K562 (cell line): ENCODE measurements at regions not wholly inside any gene's neighbourhood (a gene's known extent, or its start where the extent isn't known, plus 50 kb on each side); places are given as distances from the start of the nearest gene placed in this dataset.

Experiments used
- FOXJ3 ChIP-seq: sonication (generic); formaldehyde crosslinking; IDR thresholded peaks from 2 replicates; pipeline ENCODE4 v1.4.0; 2020; ENCODE audit warnings: mild to moderate bottlenecking, missing genetic modification reagents
- HOXB6 ChIP-seq: fragments of 250-450 bp; sonication (Bioruptor Pico); IDR thresholded peaks from 2 replicates; pipeline ENCODE4 v1.5.1; 2022; ENCODE audit warnings: mild to moderate bottlenecking, borderline replicate concordance
- NBN ChIP-seq: fragments of 450-650 bp; IDR thresholded peaks from 2 replicates; pipeline ENCODE4 v1.6.1; 2016; ENCODE audit warnings: low read depth, mild to moderate bottlenecking
- POLR2H ChIP-seq: IDR thresholded peaks from 2 replicates; pipeline ENCODE4 v1.6.1; 2016; ENCODE audit warnings: missing genetic modification characterization, low read depth, mild to moderate bottlenecking, control low read depth, missing compliant biosample characterization, moderate library complexity
- RNF2 ChIP-seq: sonication (generic); IDR thresholded peaks from 2 replicates; pipeline ENCODE4 v1.6.1; 2016
- ZNF3 ChIP-seq: fragments of 250-450 bp; sonication (Bioruptor Pico); IDR thresholded peaks from 2 replicates; pipeline ENCODE4 v1.5.0; 2021; ENCODE audit warnings: mild to moderate bottlenecking, moderate library complexity
- TF ChIP-seq, protein P1 (sequence below): fragments of 450-650 bp; IDR thresholded peaks from 2 replicates; pipeline ENCODE4 v1.6.1; 2016; ENCODE audit warnings: low read depth
- TF ChIP-seq, protein P2 (sequence below): fragments of 450-650 bp; IDR thresholded peaks from 2 replicates; pipeline ENCODE4 v1.6.1; 2016; ENCODE audit warnings: borderline replicate concordance

DNA sequence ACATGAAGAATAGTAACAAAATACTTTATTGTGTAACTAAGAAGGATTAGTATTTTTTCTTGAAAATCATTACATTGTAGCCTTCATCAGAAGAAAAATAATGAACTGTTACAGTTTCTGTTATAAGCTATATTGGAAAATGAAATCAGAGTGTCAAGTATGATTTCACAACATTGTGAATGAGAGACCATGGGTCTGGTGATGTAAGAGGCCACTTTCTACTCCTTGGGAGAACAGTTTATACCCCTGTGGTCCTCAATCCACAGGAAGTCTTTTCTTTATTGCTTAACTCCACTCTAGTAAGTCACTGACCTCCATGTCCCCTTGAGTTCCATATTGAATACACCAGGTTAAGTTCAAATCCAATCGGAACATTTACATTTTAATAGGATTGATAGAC is 218.7 kb upstream of the FERMT1 start (continued):
- TF ChIP-seq, protein P1, sequence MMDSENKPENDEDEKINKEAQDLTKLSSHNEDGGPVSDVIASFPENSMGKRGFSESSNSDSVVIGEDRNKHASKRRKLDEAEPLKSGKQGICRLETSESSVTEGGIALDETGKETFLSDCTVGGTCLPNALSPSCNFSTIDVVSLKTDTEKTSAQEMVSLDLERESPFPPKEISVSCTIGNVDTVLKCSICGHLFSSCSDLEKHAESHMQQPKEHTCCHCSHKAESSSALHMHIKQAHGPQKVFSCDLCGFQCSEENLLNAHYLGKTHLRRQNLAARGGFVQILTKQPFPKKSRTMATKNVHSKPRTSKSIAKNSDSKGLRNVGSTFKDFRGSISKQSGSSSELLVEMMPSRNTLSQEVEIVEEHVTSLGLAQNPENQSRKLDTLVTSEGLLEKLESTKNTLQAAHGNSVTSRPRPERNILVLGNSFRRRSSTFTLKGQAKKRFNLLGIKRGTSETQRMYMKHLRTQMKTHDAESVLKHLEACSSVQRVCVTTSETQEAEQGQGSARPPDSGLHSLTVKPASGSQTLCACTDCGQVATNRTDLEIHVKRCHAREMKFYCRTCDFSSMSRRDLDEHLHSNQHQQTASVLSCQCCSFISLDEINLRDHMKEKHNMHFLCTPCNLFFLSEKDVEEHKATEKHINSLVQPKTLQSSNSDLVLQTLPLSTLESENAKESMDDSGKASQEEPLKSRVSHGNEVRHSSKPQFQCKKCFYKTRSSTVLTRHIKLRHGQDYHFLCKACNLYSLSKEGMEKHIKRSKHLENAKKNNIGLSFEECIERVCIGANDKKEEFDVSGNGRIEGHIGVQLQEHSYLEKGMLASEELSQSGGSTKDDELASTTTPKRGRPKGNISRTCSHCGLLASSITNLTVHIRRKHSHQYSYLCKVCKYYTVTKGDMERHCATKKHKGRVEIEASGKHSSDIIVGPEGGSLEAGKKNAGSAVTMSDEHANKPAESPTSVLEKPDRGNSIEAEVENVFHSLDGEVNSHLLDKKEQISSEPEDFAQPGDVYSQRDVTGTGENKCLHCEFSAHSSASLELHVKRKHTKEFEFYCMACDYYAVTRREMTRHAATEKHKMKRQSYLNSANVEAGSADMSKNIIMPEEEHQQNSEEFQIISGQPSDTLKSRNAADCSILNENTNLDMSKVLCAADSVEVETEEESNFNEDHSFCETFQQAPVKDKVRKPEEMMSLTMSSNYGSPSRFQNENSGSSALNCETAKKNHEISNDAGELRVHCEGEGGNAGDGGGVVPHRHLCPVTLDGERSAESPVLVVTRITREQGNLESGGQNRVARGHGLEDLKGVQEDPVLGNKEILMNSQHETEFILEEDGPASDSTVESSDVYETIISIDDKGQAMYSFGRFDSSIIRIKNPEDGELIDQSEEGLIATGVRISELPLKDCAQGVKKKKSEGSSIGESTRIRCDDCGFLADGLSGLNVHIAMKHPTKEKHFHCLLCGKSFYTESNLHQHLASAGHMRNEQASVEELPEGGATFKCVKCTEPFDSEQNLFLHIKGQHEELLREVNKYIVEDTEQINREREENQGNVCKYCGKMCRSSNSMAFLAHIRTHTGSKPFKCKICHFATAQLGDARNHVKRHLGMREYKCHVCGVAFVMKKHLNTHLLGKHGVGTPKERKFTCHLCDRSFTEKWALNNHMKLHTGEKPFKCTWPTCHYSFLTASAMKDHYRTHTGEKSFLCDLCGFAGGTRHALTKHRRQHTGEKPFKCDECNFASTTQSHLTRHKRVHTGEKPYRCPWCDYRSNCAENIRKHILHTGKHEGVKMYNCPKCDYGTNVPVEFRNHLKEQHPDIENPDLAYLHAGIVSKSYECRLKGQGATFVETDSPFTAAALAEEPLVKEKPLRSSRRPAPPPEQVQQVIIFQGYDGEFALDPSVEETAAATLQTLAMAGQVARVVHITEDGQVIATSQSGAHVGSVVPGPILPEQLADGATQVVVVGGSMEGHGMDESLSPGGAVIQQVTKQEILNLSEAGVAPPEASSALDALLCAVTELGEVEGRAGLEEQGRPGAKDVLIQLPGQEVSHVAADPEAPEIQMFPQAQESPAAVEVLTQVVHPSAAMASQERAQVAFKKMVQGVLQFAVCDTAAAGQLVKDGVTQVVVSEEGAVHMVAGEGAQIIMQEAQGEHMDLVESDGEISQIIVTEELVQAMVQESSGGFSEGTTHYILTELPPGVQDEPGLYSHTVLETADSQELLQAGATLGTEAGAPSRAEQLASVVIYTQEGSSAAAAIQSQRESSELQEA: no peak
- no peak for TF ChIP-seq HOXB6 (CRISPR knock-in tag)
- TF ChIP-seq, protein P2, sequence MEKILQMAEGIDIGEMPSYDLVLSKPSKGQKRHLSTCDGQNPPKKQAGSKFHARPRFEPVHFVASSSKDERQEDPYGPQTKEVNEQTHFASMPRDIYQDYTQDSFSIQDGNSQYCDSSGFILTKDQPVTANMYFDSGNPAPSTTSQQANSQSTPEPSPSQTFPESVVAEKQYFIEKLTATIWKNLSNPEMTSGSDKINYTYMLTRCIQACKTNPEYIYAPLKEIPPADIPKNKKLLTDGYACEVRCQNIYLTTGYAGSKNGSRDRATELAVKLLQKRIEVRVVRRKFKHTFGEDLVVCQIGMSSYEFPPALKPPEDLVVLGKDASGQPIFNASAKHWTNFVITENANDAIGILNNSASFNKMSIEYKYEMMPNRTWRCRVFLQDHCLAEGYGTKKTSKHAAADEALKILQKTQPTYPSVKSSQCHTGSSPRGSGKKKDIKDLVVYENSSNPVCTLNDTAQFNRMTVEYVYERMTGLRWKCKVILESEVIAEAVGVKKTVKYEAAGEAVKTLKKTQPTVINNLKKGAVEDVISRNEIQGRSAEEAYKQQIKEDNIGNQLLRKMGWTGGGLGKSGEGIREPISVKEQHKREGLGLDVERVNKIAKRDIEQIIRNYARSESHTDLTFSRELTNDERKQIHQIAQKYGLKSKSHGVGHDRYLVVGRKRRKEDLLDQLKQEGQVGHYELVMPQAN: no peak
- TF ChIP-seq FOXJ3 (CRISPR knock-in tag): no peak
- TF ChIP-seq NBN: no peak
- TF ChIP-seq RNF2: no peak
- no peak for TF ChIP-seq ZNF3 (CRISPR knock-in tag)
- TF ChIP-seq POLR2H: no peak
